HG02798 (cell line): ENCODE measurements at regions not wholly inside any gene's neighbourhood (a gene's known extent, or its start where the extent isn't known, plus 50 kb on each side); places are given as distances from the start of the nearest gene placed in this dataset.

ENCODE experiments used
- ATAC-seq: cut with Tn5 transposase; IDR thresholded peaks from one replicate; pipeline ENCODE4 v1.9.1; 2021; ENCODE audit warnings: mild to moderate bottlenecking; ENCODE audit not compliant: unreplicated experiment, poor library complexity

DNA sequence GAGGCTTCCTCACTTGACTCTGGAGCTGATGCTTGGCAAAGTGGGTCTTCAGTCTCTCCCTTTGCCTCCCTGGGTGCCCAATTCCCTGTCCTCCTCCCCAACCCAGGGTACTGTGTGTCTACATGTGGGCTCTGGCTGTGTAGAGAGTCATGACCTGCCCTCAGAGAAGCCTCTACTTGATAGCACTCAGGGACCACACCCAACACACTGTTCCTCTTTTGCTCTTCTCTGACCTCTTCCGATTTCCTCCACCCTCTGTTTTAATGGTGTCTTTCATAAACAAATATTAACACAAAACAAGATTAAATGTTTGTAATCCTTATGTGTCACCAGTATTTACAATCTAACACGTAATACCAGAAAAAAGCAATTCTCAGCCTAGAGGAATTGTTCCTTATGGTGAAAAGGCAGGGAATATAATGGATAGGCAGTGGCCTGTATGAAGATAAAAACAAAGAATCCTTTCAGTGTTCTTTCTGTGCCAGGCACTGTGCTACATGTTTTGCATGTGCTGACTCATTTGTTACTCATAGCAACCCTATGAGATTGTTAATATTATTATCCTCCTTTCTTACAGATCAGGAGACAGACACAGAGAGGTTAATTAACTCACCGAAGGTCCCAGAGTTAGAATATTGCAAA is 58.2 kb downstream of the HSD3B1 start:
- peak; percentile 48 for ATAC-seq

- no peak for ATAC-seq
These were observed 62.1 kb downstream of the HSD3B1 start for GRCh38 chr1:119569095-119569494.
